GM23248 (cell line): ENCODE measurements at regions not wholly inside any gene's neighbourhood (a gene's known extent, or its start where the extent isn't known, plus 50 kb on each side); places are given as distances from the start of the nearest gene placed in this dataset.

Source experiments
- DNase-seq: peaks from one replicate; pipeline ENCODE4 v3.0.0-alpha.2; 2015
- H2AFZ ChIP-seq: fragments of 200-600 bp; sonication (generic); 2 replicates; pipeline ENCODE4 v1.6.1; 2016; ENCODE audit warnings: antibody characterized with exemption
- H3F3A ChIP-seq: fragments of 200-600 bp; sonication (generic); 2 replicates; pipeline ENCODE4 v1.6.1; 2016; ENCODE audit warnings: mild to moderate bottlenecking, antibody characterized with exemption, mixed run types; ENCODE audit not compliant: insufficient read depth
- H3K27ac ChIP-seq: fragments of 200-600 bp; sonication (generic); 2 replicates; pipeline ENCODE4 v1.5.1; 2016; ENCODE audit warnings: mild to moderate bottlenecking
- H3K27me3 ChIP-seq: fragments of 200-600 bp; sonication (generic); replicated peaks from 2 replicates; pipeline ENCODE4 v1.6.1; 2016; ENCODE audit warnings: mild to moderate bottlenecking; ENCODE audit not compliant: insufficient read depth
- H3K36me3 ChIP-seq: fragments of 200-600 bp; sonication (generic); 2 replicates; pipeline ENCODE4 v1.6.1; 2016; ENCODE audit warnings: low read depth, mild to moderate bottlenecking
- H3K4me1 ChIP-seq: fragments of 200-600 bp; sonication (generic); 2 replicates; pipeline ENCODE4 v1.6.1; 2016; ENCODE audit warnings: mild to moderate bottlenecking; ENCODE audit not compliant: insufficient read depth
- H3K4me2 ChIP-seq: fragments of 200-600 bp; sonication (generic); one replicate; pipeline ENCODE4 v1.6.1; 2016; ENCODE audit warnings: mild to moderate bottlenecking; ENCODE audit not compliant: unreplicated experiment
- H3K4me3 ChIP-seq: fragments of 200-600 bp; sonication (generic); 2 replicates; pipeline ENCODE4 v1.5.1; 2016; ENCODE audit warnings: mild to moderate bottlenecking
- H3K79me2 ChIP-seq: fragments of 200-600 bp; sonication (generic); 2 replicates; pipeline ENCODE4 v1.6.1; 2016; ENCODE audit warnings: mild to moderate bottlenecking; ENCODE audit not compliant: insufficient read depth
- H3K9ac ChIP-seq: fragments of 200-600 bp; sonication (generic); 2 replicates; pipeline ENCODE4 v1.6.1; 2016; ENCODE audit warnings: mild to moderate bottlenecking
- H3K9me2 ChIP-seq: fragments of 200-600 bp; sonication (generic); 2 replicates; pipeline ENCODE4 v1.6.1; 2016; ENCODE audit warnings: mixed run types, mild to moderate bottlenecking, moderate library complexity; ENCODE audit not compliant: insufficient read depth
- H3K9me3 ChIP-seq: fragments of 200-600 bp; sonication (generic); one replicate; pipeline ENCODE4 v1.6.1; 2017; ENCODE audit warnings: low read depth
- H4K20me1 ChIP-seq: fragments of 200-600 bp; sonication (generic); 2 replicates; pipeline ENCODE4 v1.6.0; 2016; ENCODE audit not compliant: insufficient read depth
- EZH2 ChIP-seq: fragments of 200-600 bp; sonication (generic); IDR thresholded peaks from 2 replicates; pipeline ENCODE4 v1.6.1; 2018; ENCODE audit warnings: antibody characterized with exemption, mild to moderate bottlenecking; ENCODE audit not compliant: insufficient read depth, poor library complexity, severe bottlenecking
- EZH2phosphoT487 ChIP-seq: fragments of 200-600 bp; sonication (generic); IDR thresholded peaks from 2 replicates; pipeline ENCODE4 v1.6.1; 2018; ENCODE audit warnings: antibody characterized with exemption, moderate library complexity, mild to moderate bottlenecking, low read depth; ENCODE audit not compliant: insufficient read depth
- WGBS, 2 experiments: methylation state at CpG; one replicate each; pipeline ENCODE4 v1.1.6; 2015 to 2017; ENCODE audit warnings: low lambda C conversion rate in 2 of 2, low coverage in 1 of 2; ENCODE audit errors: missing lambda C conversion rate in 2 of 2; 5-methylcytosine and 5-hydroxymethylcytosine counted together
- in situ Hi-C: fragments of 300-500 bp; cut with MboI; formaldehyde crosslinking; loops from 2 replicates; pipeline ENCODE4 v1.15.0; 2020

DNA sequence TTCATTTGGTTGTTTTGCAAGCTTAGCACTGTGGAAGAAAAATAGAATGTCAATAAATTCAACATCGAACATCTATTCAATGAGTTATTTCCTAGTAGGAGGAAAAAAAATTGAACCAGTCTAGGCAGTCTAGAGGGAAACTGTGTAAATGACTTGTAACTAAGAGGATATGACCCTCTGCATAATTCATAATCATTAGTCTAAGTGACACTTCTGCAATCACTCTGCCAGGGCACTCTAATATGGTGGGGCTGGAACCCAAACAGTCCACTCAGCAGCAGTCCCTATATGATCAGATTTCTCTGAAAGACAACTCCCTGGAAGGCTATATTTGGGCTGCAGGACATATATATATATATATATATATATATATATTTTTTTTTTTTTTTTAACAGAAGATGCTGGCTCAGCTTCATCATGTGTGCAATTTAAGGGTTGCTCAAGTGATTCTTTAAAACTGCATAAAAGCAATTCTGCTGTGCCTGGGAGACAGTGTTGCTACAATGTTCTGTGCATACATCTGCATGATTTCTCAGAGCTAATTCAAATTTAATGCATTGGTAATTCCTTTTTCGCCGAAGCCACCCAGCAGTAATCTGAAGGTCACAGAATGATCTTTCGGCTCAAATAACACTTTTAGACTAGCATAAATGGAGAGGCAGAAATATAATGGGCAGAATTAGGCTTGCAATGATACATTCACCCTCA lies 482.1 kb upstream of the ZNF608 start:
- Histone ChIP-seq H3K4me3 (no peak overlapping the region), H3K79me2 (no peaks in the 10 kb centered on the region), H3K27ac (no peak overlapping the region), H3K9me2 (no peaks in the 10 kb centered on the region), H3K4me1 (peaks cover 12% of the 10 kb centered on the region), H3K4me2 (no peak overlapping the region), H4K20me1 (no peaks in the 10 kb centered on the region), H3K9ac (no peak overlapping the region), H3K9me3 (no peaks in the 10 kb centered on the region), H3K36me3 (no peaks in the 10 kb centered on the region), H3K27me3 (no peaks in the 10 kb centered on the region), H2AFZ (no peak overlapping the region), H3F3A (peaks cover 15% of the 10 kb centered on the region)
- 71% methylated on average over 4 of the region's 4 CpGs for WGBS, 2 experiments
- DNase-seq = no peak
- TF ChIP-seq EZH2 (no peak), EZH2phosphoT487 (no peak)
- in situ Hi-C loops = no loop called here

- H3K27me3 ChIP-seq = no peaks in the 10 kb centered on the region
- in situ Hi-C loops = no loop called here
- no peaks in the 10 kb centered on the region for H4K20me1 ChIP-seq
- H3K9me3 ChIP-seq = no peaks in the 10 kb centered on the region
- peaks cover 15% of the 10 kb centered on the region for H3F3A ChIP-seq
- 83 to 92% methylated on average over 4 of the region's 4 CpGs for WGBS, 2 experiments
- no peak for TF ChIP-seq EZH2
- TF ChIP-seq EZH2phosphoT487 = no peak
- no peaks in the 10 kb centered on the region for H3K79me2 ChIP-seq
- H3K9ac ChIP-seq = no peak overlapping the region
- no peak overlapping the region for H3K4me3 ChIP-seq
- H2AFZ ChIP-seq = no peak overlapping the region
- no peak overlapping the region for H3K27ac ChIP-seq
- H3K4me1 ChIP-seq = peaks cover 14% of the 10 kb centered on the region
- H3K9me2 ChIP-seq = no peaks in the 10 kb centered on the region
- H3K4me2 ChIP-seq = no peak overlapping the region
- no peak for DNase-seq
- H3K36me3 ChIP-seq = no peaks in the 10 kb centered on the region
These were observed 483.1 kb upstream of the ZNF608 start for GRCh38 chr5:125229556-125229955.

DNA sequence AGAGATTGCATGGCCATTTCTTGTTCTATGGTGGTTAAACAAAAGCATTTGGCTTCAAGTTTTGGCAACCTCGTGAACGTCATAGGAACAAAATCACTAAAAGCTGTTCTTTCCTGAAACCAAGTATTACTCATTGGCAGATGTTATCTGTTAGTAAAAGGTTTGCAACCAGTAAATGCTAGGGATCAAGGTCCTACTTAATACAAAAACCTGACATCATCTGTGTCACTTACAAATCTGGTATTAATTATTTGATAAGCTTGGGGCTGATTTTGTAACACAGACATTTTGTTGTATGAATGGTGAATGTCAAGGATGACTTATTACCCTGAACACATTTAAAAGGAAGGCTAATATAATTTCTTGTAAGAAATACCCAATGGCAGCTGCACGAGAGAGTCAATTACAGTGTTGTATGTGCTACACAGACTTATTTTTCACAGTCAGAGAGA lies 486.4 kb upstream of the ZNF608 start:
- Histone ChIP-seq H3K27ac (peak overlapping the region; percentile 24; the same call in 1 of the 2 replicates), H3K27me3 (no peaks in the 10 kb centered on the region), H4K20me1 (no peaks in the 10 kb centered on the region), H3K4me2 (peak overlapping the region; percentile 22), H3K9me3 (no peaks in the 10 kb centered on the region), H3K9ac (no peak overlapping the region), H3K36me3 (no peaks in the 10 kb centered on the region), H3F3A (peaks cover 15% of the 10 kb centered on the region), H3K4me3 (0 out of 2 replicates have a peak overlapping the region, but pooled peaks have one; percentile 2), H3K79me2 (no peaks in the 10 kb centered on the region), H3K4me1 (peaks cover 14% of the 10 kb centered on the region), H3K9me2 (no peaks in the 10 kb centered on the region), H2AFZ (no peak overlapping the region)
- no peak for TF ChIP-seq EZH2phosphoT487
- TF ChIP-seq EZH2 = no peak
- in situ Hi-C loops = no loop called here
- WGBS, 2 experiments = 1 to 4% methylated on average over 3 of the region's 3 CpGs
- peak; percentile 92 for DNase-seq

- H3K27me3 ChIP-seq = no peaks in the 10 kb centered on the region
- DNase-seq = no peak
- no peak overlapping the region for H3K4me3 ChIP-seq
- H3K4me2 ChIP-seq = no peak overlapping the region
- H2AFZ ChIP-seq = no peak overlapping the region
- H3K9ac ChIP-seq = no peak overlapping the region
- TF ChIP-seq EZH2phosphoT487 (no peak), EZH2 (no peak)
- no peaks in the 10 kb centered on the region for H3K79me2 ChIP-seq
- H3F3A ChIP-seq = peaks cover 15% of the 10 kb centered on the region
- H3K27ac ChIP-seq = no peak overlapping the region
- no peaks in the 10 kb centered on the region for H3K36me3 ChIP-seq
- no peaks in the 10 kb centered on the region for H3K9me3 ChIP-seq
- no peaks in the 10 kb centered on the region for H3K9me2 ChIP-seq
- in situ Hi-C loops = no loop called here
- 98 to 99% methylated on average over 2 of the region's 2 CpGs for WGBS, 2 experiments
- H3K4me1 ChIP-seq = peaks cover 14% of the 10 kb centered on the region
- H4K20me1 ChIP-seq = no peaks in the 10 kb centered on the region
These were observed 487.5 kb upstream of the ZNF608 start for GRCh38 chr5:125233944-125234343.
